ENCODE measurements at regions not wholly inside any gene's neighbourhood (a gene's known extent, or its start where the extent isn't known, plus 50 kb on each side); places are given as distances from the start of the nearest gene placed in this dataset.

DNA sequence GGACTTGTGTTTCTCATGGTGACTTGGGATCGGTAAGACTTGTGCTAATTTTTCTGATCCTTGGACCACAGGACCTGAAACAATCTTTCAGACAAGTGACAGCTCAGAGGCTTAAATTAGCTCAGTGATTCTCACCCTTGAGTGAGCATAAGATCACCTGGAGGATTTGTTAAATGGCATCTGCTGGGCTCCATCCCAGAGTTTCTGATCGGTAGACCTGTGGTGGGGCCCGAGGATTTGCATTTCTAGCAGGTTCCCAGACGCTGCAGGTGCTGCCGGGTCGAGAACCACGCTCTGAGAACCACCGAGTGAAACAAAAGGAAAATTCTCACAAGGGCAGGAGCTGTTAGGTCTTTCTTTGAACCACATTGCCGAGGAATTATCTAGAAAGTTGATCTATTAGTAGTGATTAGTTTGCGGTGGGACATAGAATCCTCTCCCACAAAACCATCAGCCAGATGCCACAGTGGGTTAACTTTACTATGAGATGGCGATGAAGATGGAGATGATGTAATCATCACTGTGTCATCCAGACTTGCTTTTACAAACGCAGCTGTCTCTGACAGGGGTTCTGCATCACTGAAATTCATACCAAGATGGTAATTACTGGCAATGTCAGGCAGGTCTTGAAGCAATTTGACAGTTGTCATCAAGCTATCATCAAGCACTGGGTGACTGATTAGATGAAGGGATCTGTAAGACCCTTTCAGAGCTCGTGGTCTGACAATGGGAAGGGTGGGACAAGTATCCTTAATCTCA is 184.0 kb downstream of the AACS start:
- Mint-ChIP-seq H3K36me3 (ENCODE audit: low read depth) (no peaks in the 10 kb centered on the region), H3K9me3 (no peaks in the 10 kb centered on the region; the same call in 1 of the 2 replicates), H3K4me3 (no peak overlapping the region), H3K27ac (no peak overlapping the region), H3K4me1 (ENCODE audit: low read depth) (no peaks in the 10 kb centered on the region), H3K27me3 (ENCODE audit: insufficient read depth) (peaks cover 10% of the 10 kb centered on the region)
- DNase-seq, result no peak
- TF ChIP-seq, protein P1, sequence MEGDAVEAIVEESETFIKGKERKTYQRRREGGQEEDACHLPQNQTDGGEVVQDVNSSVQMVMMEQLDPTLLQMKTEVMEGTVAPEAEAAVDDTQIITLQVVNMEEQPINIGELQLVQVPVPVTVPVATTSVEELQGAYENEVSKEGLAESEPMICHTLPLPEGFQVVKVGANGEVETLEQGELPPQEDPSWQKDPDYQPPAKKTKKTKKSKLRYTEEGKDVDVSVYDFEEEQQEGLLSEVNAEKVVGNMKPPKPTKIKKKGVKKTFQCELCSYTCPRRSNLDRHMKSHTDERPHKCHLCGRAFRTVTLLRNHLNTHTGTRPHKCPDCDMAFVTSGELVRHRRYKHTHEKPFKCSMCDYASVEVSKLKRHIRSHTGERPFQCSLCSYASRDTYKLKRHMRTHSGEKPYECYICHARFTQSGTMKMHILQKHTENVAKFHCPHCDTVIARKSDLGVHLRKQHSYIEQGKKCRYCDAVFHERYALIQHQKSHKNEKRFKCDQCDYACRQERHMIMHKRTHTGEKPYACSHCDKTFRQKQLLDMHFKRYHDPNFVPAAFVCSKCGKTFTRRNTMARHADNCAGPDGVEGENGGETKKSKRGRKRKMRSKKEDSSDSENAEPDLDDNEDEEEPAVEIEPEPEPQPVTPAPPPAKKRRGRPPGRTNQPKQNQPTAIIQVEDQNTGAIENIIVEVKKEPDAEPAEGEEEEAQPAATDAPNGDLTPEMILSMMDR (IDR thresholded peaks at IDR 0.05), result no peak

DNA sequence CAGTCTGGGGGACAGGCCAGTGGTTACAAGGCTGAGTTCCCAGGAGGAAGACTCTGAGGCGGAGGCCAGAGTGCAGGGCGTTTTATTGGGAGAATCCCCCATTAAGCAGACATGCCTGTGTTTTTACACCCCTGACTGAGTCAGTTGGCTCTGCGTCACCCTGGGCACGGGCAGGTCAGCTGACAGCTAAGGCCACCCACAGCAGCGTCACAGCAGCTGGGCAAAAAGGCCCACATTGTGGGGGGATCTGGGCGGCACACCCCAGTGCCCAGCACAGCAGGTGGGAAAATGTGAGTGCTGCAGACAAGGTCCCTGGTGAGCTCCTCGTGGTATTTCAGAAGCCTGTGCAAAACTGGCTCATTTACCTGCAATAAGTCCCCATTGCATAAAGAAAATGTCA is 184.7 kb downstream of the AACS start:
- H3K4me1 Mint-ChIP-seq (ENCODE audit: low read depth), result no peaks in the 10 kb centered on the region
- no peaks in the 10 kb centered on the region; the same call in 1 of the 2 replicates for H3K9me3 Mint-ChIP-seq
- H3K4me3 Mint-ChIP-seq, result no peak overlapping the region
- H3K27me3 Mint-ChIP-seq (ENCODE audit: insufficient read depth), result peaks cover 10% of the 10 kb centered on the region
- no peaks in the 10 kb centered on the region for H3K36me3 Mint-ChIP-seq (ENCODE audit: low read depth)
- no peak for DNase-seq
- no peak overlapping the region for H3K27ac Mint-ChIP-seq
- TF ChIP-seq, protein P1 (IDR thresholded peaks at IDR 0.05), result no peak

DNA sequence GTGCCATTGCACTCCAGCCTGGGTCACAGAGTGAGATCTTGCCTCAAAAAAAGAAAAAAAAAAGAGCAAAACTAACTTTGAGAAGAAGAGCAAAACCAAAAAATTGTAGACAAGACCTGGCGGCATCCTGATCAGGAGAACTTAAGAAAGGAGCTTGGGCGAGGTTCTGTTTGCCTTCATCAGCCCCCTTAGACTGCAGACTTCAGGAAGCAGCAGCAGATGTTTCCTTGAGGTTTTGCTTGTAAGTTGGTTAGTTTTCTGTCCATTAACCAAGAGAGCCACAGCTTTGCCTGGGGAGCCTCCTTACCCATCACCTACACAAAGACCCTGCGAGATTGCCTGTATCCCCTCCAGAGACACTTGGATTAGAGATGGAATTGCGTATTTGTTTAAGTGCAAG is 189.0 kb downstream of the AACS start:
- H3K36me3 Mint-ChIP-seq (ENCODE audit: low read depth), result no peaks in the 10 kb centered on the region
- H3K4me3 Mint-ChIP-seq, result no peak overlapping the region
- no peaks in the 10 kb centered on the region for H3K4me1 Mint-ChIP-seq (ENCODE audit: low read depth)
- H3K27ac Mint-ChIP-seq, result no peak overlapping the region
- H3K27me3 Mint-ChIP-seq (ENCODE audit: insufficient read depth), result peaks cover 7% of the 10 kb centered on the region; the same call in 1 of the 2 replicates
- TF ChIP-seq, protein P1 (IDR thresholded peaks at IDR 0.05), result no peak
- DNase-seq, result no peak
- peaks cover 9% of the 10 kb centered on the region for H3K9me3 Mint-ChIP-seq

DNA sequence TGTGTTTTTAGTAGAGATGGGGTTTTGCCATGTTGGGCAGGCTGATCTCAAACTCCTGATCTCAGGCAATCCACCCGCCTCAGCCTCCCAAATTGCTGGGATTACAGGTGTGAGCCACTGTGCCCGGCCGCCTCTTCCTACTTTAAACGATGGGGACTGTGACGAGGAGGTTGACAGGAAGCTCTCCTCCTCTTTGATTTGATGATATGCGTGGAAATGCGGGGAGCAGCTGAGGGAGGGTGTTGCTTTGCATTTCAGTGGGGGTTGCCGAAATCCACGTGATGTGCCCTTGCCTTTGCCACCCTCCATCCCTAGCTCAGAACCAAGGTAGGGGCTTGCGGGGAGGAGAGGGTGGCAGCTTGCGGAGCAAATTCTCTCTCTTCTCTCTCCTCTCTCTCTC is 189.6 kb downstream of the AACS start:
- Mint-ChIP-seq H3K27me3 (ENCODE audit: insufficient read depth) (peaks cover 7% of the 10 kb centered on the region; the same call in 1 of the 2 replicates), H3K36me3 (ENCODE audit: low read depth) (no peaks in the 10 kb centered on the region), H3K9me3 (peaks cover 9% of the 10 kb centered on the region), H3K4me3 (no peak overlapping the region), H3K4me1 (ENCODE audit: low read depth) (no peaks in the 10 kb centered on the region), H3K27ac (no peak overlapping the region)
- DNase-seq, result no peak
- TF ChIP-seq, protein P1 (IDR thresholded peaks at IDR 0.05), result no peak

DNA sequence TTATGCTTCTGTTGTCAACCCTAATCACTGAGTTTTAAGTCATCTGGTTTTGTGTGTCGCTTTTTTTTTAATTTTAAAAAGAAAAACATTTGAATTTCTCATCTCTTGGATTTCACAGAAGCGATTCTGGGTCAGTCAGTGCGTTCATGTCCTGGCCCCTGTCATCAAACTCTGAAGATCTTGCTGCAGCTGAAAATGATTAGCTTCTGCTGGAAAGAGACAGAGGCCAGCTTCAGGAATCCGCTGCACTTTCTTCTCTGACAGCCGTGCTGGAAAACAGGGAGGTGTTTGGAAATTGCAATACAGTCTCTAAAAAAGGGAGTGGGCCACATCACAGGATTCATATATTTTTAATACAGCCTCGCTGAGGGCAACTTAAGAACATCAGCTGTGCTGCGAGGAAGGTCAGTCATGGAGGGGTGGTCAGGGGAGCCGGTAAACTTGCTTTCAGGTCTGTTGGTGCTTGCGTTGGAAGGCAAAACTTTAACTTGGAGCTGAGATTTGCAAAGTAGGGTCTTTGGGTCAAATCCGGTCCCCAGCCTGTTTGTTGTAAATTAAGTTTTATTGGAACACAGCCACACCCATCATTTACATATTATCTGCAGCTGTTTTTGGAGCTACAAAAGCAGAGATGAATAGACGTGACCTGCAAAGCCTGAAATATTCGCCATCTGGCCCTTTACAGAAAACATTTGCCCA is 190.8 kb downstream of the AACS start:
- Mint-ChIP-seq H3K27me3 (ENCODE audit: insufficient read depth) (peaks cover 7% of the 10 kb centered on the region; the same call in 1 of the 2 replicates), H3K4me3 (no peak overlapping the region), H3K36me3 (ENCODE audit: low read depth) (no peaks in the 10 kb centered on the region), H3K9me3 (peaks cover 9% of the 10 kb centered on the region), H3K4me1 (ENCODE audit: low read depth) (no peaks in the 10 kb centered on the region), H3K27ac (no peak overlapping the region)
- TF ChIP-seq, protein P1 (IDR thresholded peaks at IDR 0.05), result no peak
- DNase-seq, result no peak
